HepG2 (cell line): ENCODE measurements at regions not wholly inside any gene's neighbourhood (a gene's known extent, or its start where the extent isn't known, plus 50 kb on each side); places are given as distances from the start of the nearest gene placed in this dataset.

Experiments
- ATAC-seq: fragments of 200-7000 bp; cut with Tn5 transposase; 3 replicates; pipeline ENCODE4 v1.9.1; 2020; ENCODE audit warnings: mild to moderate bottlenecking, moderate library complexity
- BruUV-seq: library from RNA; stranded (reverse); fragments of 400-500 nt; replicated peaks from 2 replicates; lab custom pipeline; 2021; lab: Mats Ljungman, UMichigan
- CTCF ChIA-PET: fragments of 300-600 bp; formaldehyde crosslinking; extraction: SDS; loops from one replicate; lab custom pipeline; 2021; ENCODE audit warnings: low total read pairs, inconsistent platforms, low intra/inter-chr PET ratio; lab: Yijun Ruan, JAX
- POLR2A ChIA-PET: fragments of 350-600 bp; sonication (Branson Sonifier 250); formaldehyde crosslinking; loops from one replicate; lab custom pipeline; 2020; ENCODE audit warnings: antibody characterized with exemption, inconsistent platforms; lab: Yijun Ruan, JAX
- DNase-seq: peaks from one replicate; pipeline ENCODE4 v3.0.0-alpha.2; 2015; ENCODE audit warnings: low spot score
- FAIRE-seq: peaks from 3 replicates; lab custom pipeline; 2011; peaks lifted over from hg19 to GRCh38; lab: Jason Lieb, UNC
- H2AFZ ChIP-seq: one replicate; pipeline ENCODE4 v1.6.1; 2011; ENCODE audit warnings: low read length, inconsistent platforms
- H3K27ac ChIP-seq: fragments of 300-600 bp; 3 replicates; pipeline ENCODE4 v1.8.0; 2011; ENCODE audit warnings: mixed run types, mild to moderate bottlenecking, mixed read lengths, low read length, inconsistent platforms; ENCODE audit not compliant: insufficient read depth; ENCODE audit errors: extremely low read length
- H3K27me3 ChIP-seq, 2 experiments: fragments of 200-600 bp in 1 of 2; 2 replicates in 1 of 2; 3 replicates in 1 of 2; pipeline versions ENCODE4 v1.6.0 to v1.8.0; 2011; ENCODE audit warnings: low read length in 2 of 2, mild to moderate bottlenecking in 2 of 2, moderate library complexity in 2 of 2, inconsistent platforms in 1 of 2; ENCODE audit not compliant: insufficient read depth in 2 of 2, control insufficient read depth in 1 of 2
- H3K36me3 ChIP-seq, 2 experiments: fragments of 200-600 bp in 1 of 2; replicated peaks in 1 of 2; 2 replicates in 1 of 2; 3 replicates in 1 of 2; pipeline versions ENCODE4 v1.5.1 to v1.8.0; 2011; ENCODE audit warnings: low read length in 2 of 2, inconsistent platforms in 1 of 2; ENCODE audit not compliant: insufficient read depth in 2 of 2, control insufficient read depth in 1 of 2
- H3K4me1 ChIP-seq: 2 replicates; pipeline ENCODE4 v1.5.1; 2012; ENCODE audit warnings: low read length, inconsistent platforms; ENCODE audit not compliant: insufficient read depth
- H3K4me2 ChIP-seq: 2 replicates; pipeline ENCODE4 v1.6.0; 2011; ENCODE audit warnings: low read depth, low read length, inconsistent platforms
- H3K4me3 ChIP-seq, 3 experiments: fragments of 200-600 bp in 1 of 3; sonication (generic), shearing (Covaris generic) in 1 of 3; replicated peaks in 1 of 3; 2 replicates each; pipeline ENCODE4 v1.5.1; 2011 to 2016; ENCODE audit warnings: low read length in 3 of 3, inconsistent platforms in 2 of 3, low read depth in 2 of 3, mild to moderate bottlenecking in 2 of 3, control low read depth in 1 of 3, mixed read lengths in 1 of 3; ENCODE audit not compliant: insufficient read depth in 1 of 3
- H3K79me2 ChIP-seq: one replicate; pipeline ENCODE4 v1.6.1; 2011; ENCODE audit warnings: low read length, inconsistent platforms; ENCODE audit not compliant: insufficient read depth
- H3K9ac ChIP-seq: 2 replicates; pipeline ENCODE4 v1.6.0; 2011; ENCODE audit warnings: mild to moderate bottlenecking, low read depth, low read length, inconsistent platforms; ENCODE audit not compliant: insufficient read depth
- H3K9me3 ChIP-seq: 2 replicates; pipeline ENCODE4 v1.5.1; 2012; ENCODE audit warnings: mild to moderate bottlenecking, low read length
- H4K20me1 ChIP-seq: 2 replicates; pipeline ENCODE4 v1.6.0; 2011; ENCODE audit warnings: inconsistent platforms, mild to moderate bottlenecking, low read length, moderate library complexity; ENCODE audit not compliant: insufficient read depth
- BCLAF1 ChIP-seq: fragments of 450-650 bp; IDR thresholded peaks from 2 replicates; pipeline ENCODE4 v1.6.1; 2017; ENCODE audit warnings: mild to moderate bottlenecking
- CBFB ChIP-seq: sonication (generic); formaldehyde crosslinking; IDR thresholded peaks from 2 replicates; pipeline ENCODE4 v1.4.0; 2020; ENCODE audit warnings: missing genetic modification reagents
- FOSL1 ChIP-seq: sonication (generic); formaldehyde crosslinking; IDR thresholded peaks from 2 replicates; pipeline ENCODE4 v1.9.0; 2021; ENCODE audit warnings: missing genetic modification reagents, borderline replicate concordance
- HDAC2 ChIP-seq: sonication (generic); formaldehyde crosslinking; IDR thresholded peaks from 2 replicates; pipeline ENCODE4 v1.4.0; 2020; ENCODE audit warnings: missing genetic modification reagents
- HNRNPL ChIP-seq: fragments of 200-400 bp; formaldehyde crosslinking; IDR thresholded peaks from 2 replicates; pipeline ENCODE4 v1.6.1; 2017; ENCODE audit warnings: mild to moderate bottlenecking, low read depth, low read length
- IRF1 ChIP-seq: sonication (generic); formaldehyde crosslinking; IDR thresholded peaks from 2 replicates; pipeline ENCODE4 v1.4.0; 2020; ENCODE audit warnings: low read depth, mild to moderate bottlenecking, missing genetic modification reagents
- MTA1 ChIP-seq: sonication (generic); formaldehyde crosslinking; IDR thresholded peaks from 2 replicates; pipeline ENCODE4 v1.4.0; 2020; ENCODE audit warnings: missing genetic modification reagents, mild to moderate bottlenecking, borderline replicate concordance
- MYPOP ChIP-seq: sonication (generic); formaldehyde crosslinking; IDR thresholded peaks from 2 replicates; pipeline ENCODE4 v1.8.1; 2023; ENCODE audit warnings: mild to moderate bottlenecking, moderate library complexity, missing genetic modification reagents
- PHF5A ChIP-seq: IDR thresholded peaks from one replicate; pipeline ENCODE4 v1.6.1; 2018; ENCODE audit warnings: low read depth, missing genetic modification reagents; ENCODE audit not compliant: unreplicated experiment
- RORA ChIP-seq: sonication (generic); formaldehyde crosslinking; IDR thresholded peaks from 2 replicates; pipeline ENCODE4 v1.5.0; 2020; ENCODE audit warnings: mild to moderate bottlenecking, missing genetic modification reagents, moderate library complexity
- SAFB2 ChIP-seq: sonication (generic); formaldehyde crosslinking; IDR thresholded peaks from 2 replicates; pipeline ENCODE4 v1.5.1; 2020; ENCODE audit warnings: missing genetic modification reagents, low read depth, mild to moderate bottlenecking, borderline replicate concordance
- TIGD3 ChIP-seq: sonication (generic); formaldehyde crosslinking; IDR thresholded peaks from 2 replicates; pipeline ENCODE4 v1.5.1; 2020; ENCODE audit warnings: mild to moderate bottlenecking, missing genetic modification reagents, borderline replicate concordance
- ZNF225 ChIP-seq: sonication (generic); formaldehyde crosslinking; IDR thresholded peaks from 2 replicates; pipeline ENCODE4 v1.4.0; 2020; ENCODE audit warnings: mild to moderate bottlenecking, missing genetic modification reagents
- whole genome bisulfite sequencing: methylation state at CpG from one replicate; pipeline ENCODE4 v1.1.6; 2017; ENCODE audit warnings: low lambda C conversion rate; 5-methylcytosine and 5-hydroxymethylcytosine counted together
- in situ Hi-C: cut with HindIII; loops from 2 replicates; pipeline ENCODE4 v1.10.0; 2017; ENCODE audit warnings: low pct_unique_long_range_greater_than_20kb; ENCODE audit not compliant: extremely low pct_ligation_motif_present
- intact Hi-C: fragments of 100-400 bp; cut with micrococcal nuclease; formaldehyde crosslinking; loops from one replicate; pipeline ENCODE4 v1.10.0; 2022; ENCODE audit not compliant: unreplicated experiment

GRCh38 chr5:2651116-2651515 is 100.4 kb downstream of the IRX2 start:
- Histone ChIP-seq H3K4me3 (no peak overlapping the region), H3K27me3 (peaks cover 0 to 9% of the 10 kb centered on the region in 2 experiments; a peak in 2 of 5 replicates), H3K36me3 (no peaks in the 10 kb centered on the region), H3K27ac (no peak overlapping the region), H4K20me1 (no peaks in the 10 kb centered on the region), H3K4me1 (no peaks in the 10 kb centered on the region), H3K4me2 (no peak overlapping the region), H3K9ac (no peak overlapping the region), H3K9me3 (no peaks in the 10 kb centered on the region), H3K79me2 (no peaks in the 10 kb centered on the region), H2AFZ (no peak overlapping the region)
- WGBS, result under 1% methylated on average over 4 of the region's 4 CpGs
- ATAC-seq (no peak), FAIRE-seq (no peak), DNase-seq (no peak)
- ChIA-PET CTCF (no interaction called here), POLR2A (no interaction called here)
- no TSS peak for BruUV-seq
- intact Hi-C loops (no loop called here), in situ Hi-C loops (no loop called here)
- TF ChIP-seq IRF1 (CRISPR knock-in tag), result no peak
- no peak for TF ChIP-seq HNRNPL
- no peak for TF ChIP-seq BCLAF1
- TF ChIP-seq SAFB2, result no peak
- TF ChIP-seq HDAC2 (CRISPR knock-in tag), result no peak
- TF ChIP-seq PHF5A (CRISPR knock-in tag), result no peak
- TF ChIP-seq FOSL1 (CRISPR knock-in tag), result no peak
- no peak for TF ChIP-seq ZNF225 (CRISPR knock-in tag)
- no peak for TF ChIP-seq MYPOP (CRISPR knock-in tag)
- TF ChIP-seq RORA, result no peak
- no peak for TF ChIP-seq CBFB (CRISPR knock-in tag)
- TF ChIP-seq TIGD3 (CRISPR knock-in tag), result no peak
- no peak for TF ChIP-seq MTA1 (CRISPR knock-in tag)
